SK-N-SH treated with all-trans-retinoic acid at 6 μM for 48 hours (cell line): ENCODE measurements at regions not wholly inside any gene's neighbourhood (a gene's known extent, or its start where the extent isn't known, plus 50 kb on each side); places are given as distances from the start of the nearest gene placed in this dataset.
A peak's percentile ranks its signal among the peaks of the same experiment; 100 is the strongest.

ENCODE experiments used
- ATAC-seq: fragments of 200-7000 bp; cut with Tn5 transposase; 3 replicates; pipeline ENCODE4 v1.9.1; 2020; ENCODE audit warnings: mild to moderate bottlenecking, moderate library complexity
- ARNTL ChIP-seq: fragments of 450-650 bp; formaldehyde crosslinking; IDR thresholded peaks from 2 replicates; pipeline ENCODE4 v1.5.0; 2020; ENCODE audit warnings: low read depth, mild to moderate bottlenecking, moderate library complexity, borderline replicate concordance
- BACH2 ChIP-seq: fragments of 250-450 bp; sonication (Bioruptor Pico); IDR thresholded peaks from 2 replicates; pipeline ENCODE4 v1.9.0; 2021; ENCODE audit warnings: mild to moderate bottlenecking, borderline replicate concordance
- CSDC2 ChIP-seq: fragments of 250-450 bp; sonication (Bioruptor Pico); IDR thresholded peaks from 2 replicates; pipeline ENCODE4 v1.5.0; 2020; ENCODE audit warnings: mild to moderate bottlenecking, moderate library complexity
- ESRRG ChIP-seq: fragments of 250-450 bp; sonication (Bioruptor Pico); IDR thresholded peaks from 2 replicates; pipeline ENCODE4 v1.6.1; 2021; ENCODE audit warnings: mild to moderate bottlenecking
- GLIS3 ChIP-seq: fragments of 250-450 bp; sonication (Bioruptor Pico); IDR thresholded peaks from 2 replicates; pipeline ENCODE4 v1.5.0; 2020; ENCODE audit warnings: mild to moderate bottlenecking, moderate library complexity
- OSR1 ChIP-seq: fragments of 250-450 bp; sonication (Bioruptor Pico); IDR thresholded peaks from 2 replicates; pipeline ENCODE4 v1.8.0; 2022; ENCODE audit warnings: moderate library complexity, mild to moderate bottlenecking, inconsistent platforms
- PATZ1 ChIP-seq: fragments of 250-450 bp; sonication (Bioruptor Pico); IDR thresholded peaks from 2 replicates; pipeline ENCODE4 v1.8.0; 2020; ENCODE audit warnings: mild to moderate bottlenecking, moderate library complexity, borderline replicate concordance
- PPARA ChIP-seq: fragments of 250-450 bp; sonication (Bioruptor Pico); IDR thresholded peaks from 2 replicates; pipeline ENCODE4 v1.5.0; 2020; ENCODE audit warnings: mild to moderate bottlenecking, borderline replicate concordance
- RARB ChIP-seq: fragments of 250-450 bp; sonication (Bioruptor Pico); IDR thresholded peaks from 2 replicates; pipeline ENCODE4 v1.8.0; 2021; ENCODE audit warnings: mild to moderate bottlenecking, moderate library complexity
- SNAI2 ChIP-seq: fragments of 250-450 bp; sonication (Bioruptor Pico); IDR thresholded peaks from 2 replicates; pipeline ENCODE4 v1.5.0; 2020; ENCODE audit warnings: mild to moderate bottlenecking, moderate library complexity
- TCF4 ChIP-seq: fragments of 250-450 bp; sonication (Bioruptor Pico); IDR thresholded peaks from 2 replicates; pipeline ENCODE4 v1.8.0; 2021; ENCODE audit warnings: mild to moderate bottlenecking, moderate library complexity, borderline replicate concordance
- TOX ChIP-seq: fragments of 250-450 bp; sonication (Bioruptor Pico); IDR thresholded peaks from 2 replicates; pipeline ENCODE4 v1.8.0; 2021; ENCODE audit warnings: mild to moderate bottlenecking, moderate library complexity, borderline replicate concordance
- ZC3H10 ChIP-seq: fragments of 250-450 bp; sonication (Bioruptor Pico); IDR thresholded peaks from 2 replicates; pipeline ENCODE4 v1.5.1; 2021; ENCODE audit warnings: mild to moderate bottlenecking, moderate library complexity
- ZFP3 ChIP-seq: fragments of 250-450 bp; sonication (Bioruptor Pico); IDR thresholded peaks from 2 replicates; pipeline ENCODE4 v1.5.0; 2020; ENCODE audit warnings: mild to moderate bottlenecking, moderate library complexity
- ZFP30 ChIP-seq: fragments of 450-650 bp; formaldehyde crosslinking; IDR thresholded peaks from 2 replicates; pipeline ENCODE4 v1.5.0; 2022; ENCODE audit warnings: mild to moderate bottlenecking, moderate library complexity
- ZNF565 ChIP-seq: fragments of 450-650 bp; formaldehyde crosslinking; conservative IDR thresholded peaks from 2 replicates; pipeline ENCODE4 v1.5.0; 2020; ENCODE audit warnings: low read depth, mild to moderate bottlenecking, moderate library complexity
- ZNF70 ChIP-seq: fragments of 450-650 bp; formaldehyde crosslinking; IDR thresholded peaks from 2 replicates; pipeline ENCODE4 v1.5.0; 2020; ENCODE audit warnings: mild to moderate bottlenecking, moderate library complexity
- ZNF8 ChIP-seq: fragments of 450-650 bp; formaldehyde crosslinking; IDR thresholded peaks from 2 replicates; pipeline ENCODE4 v1.5.0; 2020; ENCODE audit warnings: mild to moderate bottlenecking, moderate library complexity
- TF ChIP-seq, protein P1 (sequence below): fragments of 250-450 bp; sonication (Bioruptor Pico); IDR thresholded peaks from 2 replicates; pipeline ENCODE4 v1.5.1; 2020; ENCODE audit warnings: low read depth, mild to moderate bottlenecking, moderate library complexity
- TF ChIP-seq, protein P2 (sequence below): fragments of 250-450 bp; sonication (Bioruptor Pico); IDR thresholded peaks from 2 replicates; pipeline ENCODE4 v1.5.1; 2021; ENCODE audit warnings: mild to moderate bottlenecking, moderate library complexity
- TF ChIP-seq, protein P3 (sequence below): fragments of 250-450 bp; sonication (Bioruptor Pico); IDR thresholded peaks from 2 replicates; pipeline ENCODE4 v1.5.0; 2020; ENCODE audit warnings: mild to moderate bottlenecking, moderate library complexity
- TF ChIP-seq, protein P4 (sequence below): fragments of 250-450 bp; sonication (Bioruptor Pico); IDR thresholded peaks from 2 replicates; pipeline ENCODE4 v1.8.0; 2021; ENCODE audit warnings: low read depth, mild to moderate bottlenecking, moderate library complexity, borderline replicate concordance

- peak; percentile 95 for ATAC-seq
- TF ChIP-seq RARB (CRISPR knock-in tag), result no peak
- no peak for TF ChIP-seq CSDC2 (CRISPR knock-in tag)
- TF ChIP-seq, protein P1, sequence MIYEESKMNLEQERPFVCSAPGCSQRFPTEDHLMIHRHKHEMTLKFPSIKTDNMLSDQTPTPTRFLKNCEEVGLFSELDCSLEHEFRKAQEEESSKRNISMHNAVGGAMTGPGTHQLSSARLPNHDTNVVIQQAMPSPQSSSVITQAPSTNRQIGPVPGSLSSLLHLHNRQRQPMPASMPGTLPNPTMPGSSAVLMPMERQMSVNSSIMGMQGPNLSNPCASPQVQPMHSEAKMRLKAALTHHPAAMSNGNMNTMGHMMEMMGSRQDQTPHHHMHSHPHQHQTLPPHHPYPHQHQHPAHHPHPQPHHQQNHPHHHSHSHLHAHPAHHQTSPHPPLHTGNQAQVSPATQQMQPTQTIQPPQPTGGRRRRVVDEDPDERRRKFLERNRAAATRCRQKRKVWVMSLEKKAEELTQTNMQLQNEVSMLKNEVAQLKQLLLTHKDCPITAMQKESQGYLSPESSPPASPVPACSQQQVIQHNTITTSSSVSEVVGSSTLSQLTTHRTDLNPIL (CRISPR knock-in tag), result no peak
- TF ChIP-seq, protein P2, sequence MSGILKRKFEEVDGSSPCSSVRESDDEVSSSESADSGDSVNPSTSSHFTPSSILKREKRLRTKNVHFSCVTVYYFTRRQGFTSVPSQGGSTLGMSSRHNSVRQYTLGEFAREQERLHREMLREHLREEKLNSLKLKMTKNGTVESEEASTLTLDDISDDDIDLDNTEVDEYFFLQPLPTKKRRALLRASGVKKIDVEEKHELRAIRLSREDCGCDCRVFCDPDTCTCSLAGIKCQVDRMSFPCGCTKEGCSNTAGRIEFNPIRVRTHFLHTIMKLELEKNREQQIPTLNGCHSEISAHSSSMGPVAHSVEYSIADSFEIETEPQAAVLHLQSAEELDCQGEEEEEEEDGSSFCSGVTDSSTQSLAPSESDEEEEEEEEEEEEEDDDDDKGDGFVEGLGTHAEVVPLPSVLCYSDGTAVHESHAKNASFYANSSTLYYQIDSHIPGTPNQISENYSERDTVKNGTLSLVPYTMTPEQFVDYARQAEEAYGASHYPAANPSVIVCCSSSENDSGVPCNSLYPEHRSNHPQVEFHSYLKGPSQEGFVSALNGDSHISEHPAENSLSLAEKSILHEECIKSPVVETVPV (CRISPR knock-in tag), result no peak
- TF ChIP-seq OSR1, result no peak
- no peak for TF ChIP-seq PATZ1 (CRISPR knock-in tag)
- TF ChIP-seq ARNTL (CRISPR knock-in tag), result no peak
- TF ChIP-seq TCF4 (CRISPR knock-in tag), result peak; percentile 16; the same call in 1 of the 2 replicates
- no peak for TF ChIP-seq SNAI2 (CRISPR knock-in tag)
- TF ChIP-seq BACH2 (CRISPR knock-in tag), result no peak
- TF ChIP-seq ZC3H10 (CRISPR knock-in tag), result no peak
- no peak for TF ChIP-seq GLIS3 (CRISPR knock-in tag)
- TF ChIP-seq ZNF8, result peak; percentile 36; the same call in 1 of the 2 replicates
- TF ChIP-seq ZFP3, result no peak
- TF ChIP-seq ESRRG (CRISPR knock-in tag), result no peak
- TF ChIP-seq, protein P3, sequence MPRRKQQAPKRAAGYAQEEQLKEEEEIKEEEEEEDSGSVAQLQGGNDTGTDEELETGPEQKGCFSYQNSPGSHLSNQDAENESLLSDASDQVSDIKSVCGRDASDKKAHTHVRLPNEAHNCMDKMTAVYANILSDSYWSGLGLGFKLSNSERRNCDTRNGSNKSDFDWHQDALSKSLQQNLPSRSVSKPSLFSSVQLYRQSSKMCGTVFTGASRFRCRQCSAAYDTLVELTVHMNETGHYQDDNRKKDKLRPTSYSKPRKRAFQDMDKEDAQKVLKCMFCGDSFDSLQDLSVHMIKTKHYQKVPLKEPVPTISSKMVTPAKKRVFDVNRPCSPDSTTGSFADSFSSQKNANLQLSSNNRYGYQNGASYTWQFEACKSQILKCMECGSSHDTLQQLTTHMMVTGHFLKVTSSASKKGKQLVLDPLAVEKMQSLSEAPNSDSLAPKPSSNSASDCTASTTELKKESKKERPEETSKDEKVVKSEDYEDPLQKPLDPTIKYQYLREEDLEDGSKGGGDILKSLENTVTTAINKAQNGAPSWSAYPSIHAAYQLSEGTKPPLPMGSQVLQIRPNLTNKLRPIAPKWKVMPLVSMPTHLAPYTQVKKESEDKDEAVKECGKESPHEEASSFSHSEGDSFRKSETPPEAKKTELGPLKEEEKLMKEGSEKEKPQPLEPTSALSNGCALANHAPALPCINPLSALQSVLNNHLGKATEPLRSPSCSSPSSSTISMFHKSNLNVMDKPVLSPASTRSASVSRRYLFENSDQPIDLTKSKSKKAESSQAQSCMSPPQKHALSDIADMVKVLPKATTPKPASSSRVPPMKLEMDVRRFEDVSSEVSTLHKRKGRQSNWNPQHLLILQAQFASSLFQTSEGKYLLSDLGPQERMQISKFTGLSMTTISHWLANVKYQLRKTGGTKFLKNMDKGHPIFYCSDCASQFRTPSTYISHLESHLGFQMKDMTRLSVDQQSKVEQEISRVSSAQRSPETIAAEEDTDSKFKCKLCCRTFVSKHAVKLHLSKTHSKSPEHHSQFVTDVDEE, result 0 out of 2 replicates have a peak, but pooled peaks have one; percentile 43
- no peak for TF ChIP-seq ZNF565
These were observed 482.9 kb downstream of the AGTPBP1 start for GRCh38 chr9:85258823-85259370.

- no peak for ATAC-seq
- TF ChIP-seq, protein P4, sequence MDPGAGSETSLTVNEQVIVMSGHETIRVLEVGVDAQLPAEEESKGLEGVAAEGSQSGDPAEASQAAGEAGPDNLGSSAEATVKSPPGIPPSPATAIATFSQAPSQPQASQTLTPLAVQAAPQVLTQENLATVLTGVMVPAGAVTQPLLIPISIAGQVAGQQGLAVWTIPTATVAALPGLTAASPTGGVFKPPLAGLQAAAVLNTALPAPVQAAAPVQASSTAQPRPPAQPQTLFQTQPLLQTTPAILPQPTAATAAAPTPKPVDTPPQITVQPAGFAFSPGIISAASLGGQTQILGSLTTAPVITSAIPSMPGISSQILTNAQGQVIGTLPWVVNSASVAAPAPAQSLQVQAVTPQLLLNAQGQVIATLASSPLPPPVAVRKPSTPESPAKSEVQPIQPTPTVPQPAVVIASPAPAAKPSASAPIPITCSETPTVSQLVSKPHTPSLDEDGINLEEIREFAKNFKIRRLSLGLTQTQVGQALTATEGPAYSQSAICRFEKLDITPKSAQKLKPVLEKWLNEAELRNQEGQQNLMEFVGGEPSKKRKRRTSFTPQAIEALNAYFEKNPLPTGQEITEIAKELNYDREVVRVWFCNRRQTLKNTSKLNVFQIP (CRISPR knock-in tag), result no peak
- no peak for TF ChIP-seq ZFP3
- TF ChIP-seq ZNF8, result no peak
- no peak for TF ChIP-seq GLIS3 (CRISPR knock-in tag)
- no peak for TF ChIP-seq TOX (CRISPR knock-in tag)
- TF ChIP-seq ZNF70, result no peak
These were observed 483.5 kb downstream of the AGTPBP1 start for GRCh38 chr9:85258236-85258635.

DNA sequence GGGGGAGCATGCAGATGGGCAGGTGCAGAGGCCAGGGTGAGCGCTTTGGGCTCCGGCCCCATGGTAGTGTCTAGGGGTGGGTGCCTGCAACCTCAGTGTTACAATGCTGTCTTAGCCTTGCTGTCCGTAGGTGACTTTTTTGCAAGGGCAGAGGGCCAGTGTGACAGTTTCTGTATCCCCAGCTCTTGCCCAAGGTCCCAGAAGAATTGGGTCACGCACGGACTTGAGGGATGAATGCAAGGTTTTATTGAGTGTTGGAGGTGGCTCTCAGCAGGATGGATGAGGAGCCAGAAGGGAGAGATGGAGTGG, 492.5 kb downstream of the AGTPBP1 start:
- ATAC-seq, result no peak
- no peak for TF ChIP-seq ZFP30
- TF ChIP-seq, protein P4 (CRISPR knock-in tag), result no peak
- no peak for TF ChIP-seq TCF4 (CRISPR knock-in tag)
- TF ChIP-seq ZNF70, result no peak
- TF ChIP-seq ZNF8, result no peak
- TF ChIP-seq PPARA (CRISPR knock-in tag), result no peak
- TF ChIP-seq OSR1, result no peak
- no peak for TF ChIP-seq CSDC2 (CRISPR knock-in tag)
- no peak for TF ChIP-seq SNAI2 (CRISPR knock-in tag)
- TF ChIP-seq ESRRG (CRISPR knock-in tag), result no peak
- TF ChIP-seq GLIS3 (CRISPR knock-in tag), result no peak
- no peak for TF ChIP-seq ZNF565
- no peak for TF ChIP-seq ZC3H10 (CRISPR knock-in tag)
- TF ChIP-seq ZFP3, result no peak
- TF ChIP-seq ARNTL (CRISPR knock-in tag), result no peak
- TF ChIP-seq, all 23 proteins: peak for 0
